Peyer's patch (tissue), 4 donors: ENCODE measurements at regions not wholly inside any gene's neighbourhood (a gene's known extent, or its start where the extent isn't known, plus 50 kb on each side); places are given as distances from the start of the nearest gene placed in this dataset.

Experiments
- CTCF ChIP-seq, 6 experiments: fragments of 450-650 bp in 4 of 6; fragments of 200-600 bp in 2 of 6; sonication (generic) in 1 of 6; IDR thresholded peaks; one replicate each; pipeline ENCODE4 v1.5.1; 2017 to 2019; ENCODE audit warnings: antibody characterized with exemption in 6 of 6, mild to moderate bottlenecking in 3 of 6, moderate library complexity in 1 of 6
- POLR2A ChIP-seq, 2 donors: fragments of 450-650 bp; IDR thresholded peaks; one replicate each; pipeline ENCODE4 v1.5.1; 2017; ENCODE audit warnings: antibody characterized with exemption in 2 of 2, mild to moderate bottlenecking in 2 of 2, moderate library complexity in 2 of 2

GRCh38 chr3:174346141-174346540 lies 513.0 kb upstream of the NAALADL2 start:
- TF ChIP-seq POLR2A (IDR thresholded peaks at IDR 0.05) (no peak), CTCF (IDR thresholded peaks at IDR 0.05) (no peak)
